ENCODE measurements at regions not wholly inside any gene's neighbourhood (a gene's known extent, or its start where the extent isn't known, plus 50 kb on each side); places are given as distances from the start of the nearest gene placed in this dataset.

DNA sequence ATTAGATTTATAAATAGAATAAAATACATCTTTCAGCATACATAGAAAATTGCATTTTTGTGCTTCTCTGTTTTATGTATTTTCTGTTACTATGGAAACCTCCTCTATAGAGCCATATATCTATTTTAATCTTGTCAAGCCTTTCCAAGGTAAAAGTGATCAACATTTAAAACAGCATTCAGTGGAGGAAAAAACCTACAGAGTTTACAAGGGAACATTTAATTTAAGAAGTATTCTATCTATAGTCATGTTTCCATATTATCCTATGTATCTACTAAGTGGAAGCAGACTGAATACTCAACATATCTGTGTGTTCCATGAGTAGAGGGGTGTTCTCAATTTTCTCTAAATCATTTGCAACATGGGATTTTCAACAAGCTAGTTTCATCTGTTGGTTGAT, 791.4 kb downstream of the CDH18 start:
- Mint-ChIP-seq H3K27ac (no peak overlapping the region), H3K27me3 (ENCODE audit: low read depth in 3 of 3) (peaks cover 0 to 2% (median 1%) of the 10 kb centered on the region in 3 donors), H3K9me3 (peaks cover 0 to 9% (median 2%) of the 10 kb centered on the region in 7 donors), H3K4me3 (no peak overlapping the region), H3K36me3 (no peaks in the 10 kb centered on the region), H3K4me1 (no peaks in the 10 kb centered on the region)
- Histone ChIP-seq H3K4me3 (replicated peaks in 1 of 3; ENCODE audit: low read depth in 2 of 3, low read length in 3 of 3) (no peak overlapping the region), H3K4me1 (ENCODE audit: control insufficient read depth in 1 of 2, insufficient read depth in 2 of 2, low read length in 2 of 2) (no peaks in the 10 kb centered on the region), H2AFZ (ENCODE audit: insufficient read depth, low read depth, low read length, poor library complexity, severe bottlenecking) (no peak overlapping the region), H3K27ac (ENCODE audit: low read depth in 1 of 2, low read length in 2 of 2) (no peak overlapping the region), H3K9me3 (replicated peaks in 1 of 2; ENCODE audit: control insufficient read depth in 1 of 2, insufficient read depth in 1 of 2, low read length in 2 of 2) (peaks cover 4 to 8% of the 10 kb centered on the region in 2 donors), H3K9ac (ENCODE audit: insufficient read depth, low read length, poor library complexity, severe bottlenecking) (no peak overlapping the region), H3K27me3 (ENCODE audit: control insufficient read depth in 2 of 2, insufficient read depth in 2 of 2, low read length in 2 of 2) (no peaks in the 10 kb centered on the region), H3K4me2 (replicated peaks; ENCODE audit: extremely low read depth, low read length, poor library complexity, severe bottlenecking) (no peak overlapping the region), H4K20me1 (ENCODE audit: insufficient read depth, low read length) (no peaks in the 10 kb centered on the region), H3K36me3 (replicated peaks in 1 of 2; ENCODE audit: control insufficient read depth in 1 of 2, insufficient read depth in 2 of 2, low read length in 2 of 2) (no peaks in the 10 kb centered on the region), H3K79me2 (ENCODE audit: insufficient read depth, low read length) (no peaks in the 10 kb centered on the region)
- DNase-seq: no peak
- intact Hi-C loops (cut with micrococcal nuclease): no loop called here
- TF ChIP-seq, protein P1, sequence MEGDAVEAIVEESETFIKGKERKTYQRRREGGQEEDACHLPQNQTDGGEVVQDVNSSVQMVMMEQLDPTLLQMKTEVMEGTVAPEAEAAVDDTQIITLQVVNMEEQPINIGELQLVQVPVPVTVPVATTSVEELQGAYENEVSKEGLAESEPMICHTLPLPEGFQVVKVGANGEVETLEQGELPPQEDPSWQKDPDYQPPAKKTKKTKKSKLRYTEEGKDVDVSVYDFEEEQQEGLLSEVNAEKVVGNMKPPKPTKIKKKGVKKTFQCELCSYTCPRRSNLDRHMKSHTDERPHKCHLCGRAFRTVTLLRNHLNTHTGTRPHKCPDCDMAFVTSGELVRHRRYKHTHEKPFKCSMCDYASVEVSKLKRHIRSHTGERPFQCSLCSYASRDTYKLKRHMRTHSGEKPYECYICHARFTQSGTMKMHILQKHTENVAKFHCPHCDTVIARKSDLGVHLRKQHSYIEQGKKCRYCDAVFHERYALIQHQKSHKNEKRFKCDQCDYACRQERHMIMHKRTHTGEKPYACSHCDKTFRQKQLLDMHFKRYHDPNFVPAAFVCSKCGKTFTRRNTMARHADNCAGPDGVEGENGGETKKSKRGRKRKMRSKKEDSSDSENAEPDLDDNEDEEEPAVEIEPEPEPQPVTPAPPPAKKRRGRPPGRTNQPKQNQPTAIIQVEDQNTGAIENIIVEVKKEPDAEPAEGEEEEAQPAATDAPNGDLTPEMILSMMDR (IDR thresholded peaks at IDR 0.05): no peak

DNA sequence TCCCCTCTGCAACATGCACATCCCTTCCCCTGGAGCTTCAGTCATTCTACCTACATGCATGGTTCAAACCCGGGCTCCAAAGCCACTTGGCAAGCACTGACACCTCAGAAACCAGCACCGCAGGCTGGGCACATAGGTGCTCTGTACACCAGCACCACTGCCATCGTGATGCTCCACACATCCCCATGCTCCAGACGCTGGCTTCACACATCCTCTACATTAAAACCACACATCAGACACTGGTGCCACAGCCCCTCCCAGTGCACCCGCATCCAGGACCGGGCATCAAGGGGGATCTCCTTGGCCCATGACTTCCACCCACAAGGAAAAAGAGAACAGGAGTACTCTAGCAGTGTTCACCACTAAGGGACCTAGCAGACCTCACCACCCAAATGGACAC, 787.7 kb downstream of the CDH18 start:
- H3K27ac Mint-ChIP-seq: no peak overlapping the region
- Histone ChIP-seq H3K9me3 (replicated peaks in 1 of 2; ENCODE audit: control insufficient read depth in 1 of 2, insufficient read depth in 1 of 2, low read length in 2 of 2) (peaks cover 0 to 8% of the 10 kb centered on the region in 2 donors), H3K27me3 (ENCODE audit: control insufficient read depth in 2 of 2, insufficient read depth in 2 of 2, low read length in 2 of 2) (no peaks in the 10 kb centered on the region), H3K4me3 (replicated peaks in 1 of 3; ENCODE audit: low read depth in 2 of 3, low read length in 3 of 3) (no peak overlapping the region), H4K20me1 (ENCODE audit: insufficient read depth, low read length) (no peaks in the 10 kb centered on the region), H3K27ac (ENCODE audit: low read depth in 1 of 2, low read length in 2 of 2) (no peak overlapping the region), H3K79me2 (ENCODE audit: insufficient read depth, low read length) (no peaks in the 10 kb centered on the region), H3K36me3 (replicated peaks in 1 of 2; ENCODE audit: control insufficient read depth in 1 of 2, insufficient read depth in 2 of 2, low read length in 2 of 2) (no peaks in the 10 kb centered on the region), H3K4me1 (ENCODE audit: control insufficient read depth in 1 of 2, insufficient read depth in 2 of 2, low read length in 2 of 2) (no peaks in the 10 kb centered on the region), H3K4me2 (replicated peaks; ENCODE audit: extremely low read depth, low read length, poor library complexity, severe bottlenecking) (no peak overlapping the region), H3K9ac (ENCODE audit: insufficient read depth, low read length, poor library complexity, severe bottlenecking) (no peak overlapping the region), H2AFZ (ENCODE audit: insufficient read depth, low read depth, low read length, poor library complexity, severe bottlenecking) (no peak overlapping the region)
- H3K9me3 Mint-ChIP-seq: peaks cover 0 to 13% (median 2%) of the 10 kb centered on the region in 7 donors
- DNase-seq: no peak
- no peaks in the 10 kb centered on the region for H3K4me1 Mint-ChIP-seq
- peaks cover 0 to 2% (median 1%) of the 10 kb centered on the region in 3 donors for H3K27me3 Mint-ChIP-seq (ENCODE audit: low read depth in 3 of 3)
- H3K36me3 Mint-ChIP-seq: no peaks in the 10 kb centered on the region
- intact Hi-C loops (cut with micrococcal nuclease): no loop called here
- H3K4me3 Mint-ChIP-seq: no peak overlapping the region
- TF ChIP-seq, protein P1 (IDR thresholded peaks at IDR 0.05): no peak
- WGBS (ENCODE audit: insufficient coverage): 92% methylated on average over 6 of the region's 6 CpGs

Measured in CD14-positive monocyte (primary cell).